A549 (cell line): ENCODE measurements at regions not wholly inside any gene's neighbourhood (a gene's known extent, or its start where the extent isn't known, plus 50 kb on each side); places are given as distances from the start of the nearest gene placed in this dataset.

ENCODE experiments used
- CEBPB ChIP-seq, 2 experiments: fragments of >200 bp in 1 of 2; sonication (Bioruptor Twin) in 1 of 2; formaldehyde crosslinking in 1 of 2; IDR thresholded peaks; 2 replicates each; pipeline ENCODE4 v1.6.1; 2012 to 2016
- CHD4 ChIP-seq: fragments of 200-600 bp; sonication (generic); IDR thresholded peaks from 2 replicates; pipeline ENCODE4 v1.6.1; 2016; ENCODE audit warnings: antibody characterized with exemption, mild to moderate bottlenecking, borderline replicate concordance
- EP300 ChIP-seq, 2 experiments: fragments of >200 bp; sonication (Bioruptor Twin); formaldehyde crosslinking; IDR thresholded peaks; 2 replicates in 1 of 2; 3 replicates in 1 of 2; pipeline ENCODE4 v1.6.1; 2016 to 2017
- HOXA7 ChIP-seq: fragments of 250-450 bp; sonication (Bioruptor Pico); IDR thresholded peaks from 2 replicates; pipeline ENCODE4 v1.5.0; 2020; ENCODE audit warnings: mild to moderate bottlenecking, moderate library complexity
- JUN ChIP-seq, 2 experiments: fragments of >200 bp; sonication (Bioruptor Twin); formaldehyde crosslinking; IDR thresholded peaks; 2 replicates in 1 of 2; 3 replicates in 1 of 2; pipeline ENCODE4 v1.6.1; 2016 to 2017
- NPAS2 ChIP-seq: fragments of 250-450 bp; sonication (Bioruptor Pico); IDR thresholded peaks from 2 replicates; pipeline ENCODE4 v1.8.0; 2022; ENCODE audit warnings: mild to moderate bottlenecking, moderate library complexity, borderline replicate concordance
- POLR2A ChIP-seq: IDR thresholded peaks from 2 replicates; pipeline ENCODE4 v1.6.1; 2012; ENCODE audit warnings: mild to moderate bottlenecking, low read length
- RFX5 ChIP-seq: fragments of 450-650 bp; IDR thresholded peaks from 2 replicates; pipeline ENCODE4 v1.7.1; 2014; ENCODE audit warnings: antibody characterized with exemption, mild to moderate bottlenecking, moderate library complexity
- ZC3H11A ChIP-seq: fragments of 450-650 bp; IDR thresholded peaks from 2 replicates; pipeline ENCODE4 v1.6.1; 2014; ENCODE audit warnings: antibody characterized with exemption, mild to moderate bottlenecking
- ZNF302 ChIP-seq: fragments of 250-450 bp; sonication (Bioruptor Pico); IDR thresholded peaks from 2 replicates; pipeline ENCODE4 v1.9.0; 2021; ENCODE audit warnings: inconsistent platforms, mild to moderate bottlenecking, moderate library complexity
- TF ChIP-seq, protein P1 (sequence below): fragments of >200 bp; sonication (Bioruptor Twin); formaldehyde crosslinking; IDR thresholded peaks from 3 replicates; pipeline ENCODE4 v1.5.1; 2016
- TF ChIP-seq, protein P2 (sequence below): fragments of 450-650 bp; IDR thresholded peaks from 2 replicates; pipeline ENCODE4 v1.6.1; 2014; ENCODE audit warnings: antibody characterized with exemption
- TF ChIP-seq, protein P3 (sequence below): fragments of 250-450 bp; sonication (Bioruptor Pico); IDR thresholded peaks from 2 replicates; pipeline ENCODE4 v1.5.0; 2021; ENCODE audit warnings: mild to moderate bottlenecking, moderate library complexity, borderline replicate concordance

DNA sequence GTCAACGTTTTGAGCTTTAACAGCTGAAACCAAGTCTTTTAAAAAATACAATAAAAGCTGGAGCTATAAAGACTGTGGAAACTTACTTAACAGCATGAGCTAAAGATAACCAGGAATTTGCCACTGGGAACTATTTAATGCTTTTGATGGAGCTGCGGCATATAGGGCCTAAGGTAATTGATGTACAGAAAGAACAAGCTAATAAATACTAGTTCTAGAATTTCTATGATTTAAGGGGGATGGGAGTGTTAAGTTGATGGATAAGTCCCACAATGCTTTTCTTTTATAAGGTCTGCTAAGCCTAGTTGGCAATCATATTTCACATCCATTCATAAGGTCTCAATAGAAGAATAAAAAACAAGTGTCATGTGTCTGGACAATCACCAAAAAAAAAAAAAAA lies 334.0 kb upstream of the DMAC1 start:
- TF ChIP-seq ZNF302 (CRISPR knock-in tag), result no peak
- TF ChIP-seq, protein P1, sequence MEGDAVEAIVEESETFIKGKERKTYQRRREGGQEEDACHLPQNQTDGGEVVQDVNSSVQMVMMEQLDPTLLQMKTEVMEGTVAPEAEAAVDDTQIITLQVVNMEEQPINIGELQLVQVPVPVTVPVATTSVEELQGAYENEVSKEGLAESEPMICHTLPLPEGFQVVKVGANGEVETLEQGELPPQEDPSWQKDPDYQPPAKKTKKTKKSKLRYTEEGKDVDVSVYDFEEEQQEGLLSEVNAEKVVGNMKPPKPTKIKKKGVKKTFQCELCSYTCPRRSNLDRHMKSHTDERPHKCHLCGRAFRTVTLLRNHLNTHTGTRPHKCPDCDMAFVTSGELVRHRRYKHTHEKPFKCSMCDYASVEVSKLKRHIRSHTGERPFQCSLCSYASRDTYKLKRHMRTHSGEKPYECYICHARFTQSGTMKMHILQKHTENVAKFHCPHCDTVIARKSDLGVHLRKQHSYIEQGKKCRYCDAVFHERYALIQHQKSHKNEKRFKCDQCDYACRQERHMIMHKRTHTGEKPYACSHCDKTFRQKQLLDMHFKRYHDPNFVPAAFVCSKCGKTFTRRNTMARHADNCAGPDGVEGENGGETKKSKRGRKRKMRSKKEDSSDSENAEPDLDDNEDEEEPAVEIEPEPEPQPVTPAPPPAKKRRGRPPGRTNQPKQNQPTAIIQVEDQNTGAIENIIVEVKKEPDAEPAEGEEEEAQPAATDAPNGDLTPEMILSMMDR, result no peak
- TF ChIP-seq EP300 (IDR thresholded peaks at IDR 0.05), result no peak
- no peak for TF ChIP-seq ZC3H11A
- TF ChIP-seq CEBPB (IDR thresholded peaks at IDR 0.05), result no peak
- no peak for TF ChIP-seq CHD4
- TF ChIP-seq POLR2A, result no peak
- no peak for TF ChIP-seq NPAS2 (CRISPR knock-in tag)
- TF ChIP-seq HOXA7 (CRISPR knock-in tag), result no peak
- TF ChIP-seq, protein P2, sequence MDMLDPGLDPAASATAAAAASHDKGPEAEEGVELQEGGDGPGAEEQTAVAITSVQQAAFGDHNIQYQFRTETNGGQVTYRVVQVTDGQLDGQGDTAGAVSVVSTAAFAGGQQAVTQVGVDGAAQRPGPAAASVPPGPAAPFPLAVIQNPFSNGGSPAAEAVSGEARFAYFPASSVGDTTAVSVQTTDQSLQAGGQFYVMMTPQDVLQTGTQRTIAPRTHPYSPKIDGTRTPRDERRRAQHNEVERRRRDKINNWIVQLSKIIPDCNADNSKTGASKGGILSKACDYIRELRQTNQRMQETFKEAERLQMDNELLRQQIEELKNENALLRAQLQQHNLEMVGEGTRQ, result no peak
- TF ChIP-seq JUN (IDR thresholded peaks at IDR 0.05), result no peak
- no peak for TF ChIP-seq RFX5
- TF ChIP-seq, protein P3, sequence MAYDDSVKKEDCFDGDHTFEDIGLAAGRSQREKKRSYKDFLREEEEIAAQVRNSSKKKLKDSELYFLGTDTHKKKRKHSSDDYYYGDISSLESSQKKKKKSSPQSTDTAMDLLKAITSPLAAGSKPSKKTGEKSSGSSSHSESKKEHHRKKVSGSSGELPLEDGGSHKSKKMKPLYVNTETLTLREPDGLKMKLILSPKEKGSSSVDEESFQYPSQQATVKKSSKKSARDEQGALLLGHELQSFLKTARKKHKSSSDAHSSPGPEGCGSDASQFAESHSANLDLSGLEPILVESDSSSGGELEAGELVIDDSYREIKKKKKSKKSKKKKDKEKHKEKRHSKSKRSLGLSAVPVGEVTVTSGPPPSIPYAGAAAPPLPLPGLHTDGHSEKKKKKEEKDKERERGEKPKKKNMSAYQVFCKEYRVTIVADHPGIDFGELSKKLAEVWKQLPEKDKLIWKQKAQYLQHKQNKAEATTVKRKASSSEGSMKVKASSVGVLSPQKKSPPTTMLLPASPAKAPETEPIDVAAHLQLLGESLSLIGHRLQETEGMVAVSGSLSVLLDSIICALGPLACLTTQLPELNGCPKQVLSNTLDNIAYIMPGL (CRISPR knock-in tag), result no peak
